Nephron (organoid): ENCODE measurements at regions not wholly inside any gene's neighbourhood (a gene's known extent, or its start where the extent isn't known, plus 50 kb on each side); places are given as distances from the start of the nearest gene placed in this dataset.
A peak's percentile ranks its signal among the peaks of the same experiment; 100 is the strongest.

ENCODE experiments used
- H3K27ac Mint-ChIP-seq, 3 experiments: 2 replicates each; pipeline ENCODE4 v1.8.0; 2020; ENCODE audit warnings: mixed read lengths in 3 of 3, mild to moderate bottlenecking in 2 of 3, moderate library complexity in 1 of 3
- H3K27me3 Mint-ChIP-seq: 2 replicates; pipeline ENCODE4 v1.8.0; 2021; ENCODE audit warnings: low read depth, mild to moderate bottlenecking, moderate library complexity, mixed read lengths
- H3K36me3 Mint-ChIP-seq: 2 replicates; pipeline ENCODE4 v1.8.0; 2020; ENCODE audit warnings: low read depth, mixed read lengths
- H3K4me1 Mint-ChIP-seq: 2 replicates; pipeline ENCODE4 v1.8.0; 2020; ENCODE audit warnings: mixed read lengths
- H3K4me3 Mint-ChIP-seq, 3 experiments: 2 replicates each; pipeline ENCODE4 v1.8.0; 2020; ENCODE audit warnings: mild to moderate bottlenecking in 3 of 3, mixed read lengths in 3 of 3, moderate library complexity in 2 of 3
- H3K9me3 Mint-ChIP-seq: 2 replicates; pipeline ENCODE4 v1.8.0; 2020; ENCODE audit warnings: mixed read lengths
- TF ChIP-seq, protein P1 (sequence below), 3 experiments: fragments of 200-600 bp; sonication (generic); IDR thresholded peaks; one replicate each; pipeline ENCODE4 v1.5.0; 2021; ENCODE audit warnings: antibody characterized with exemption in 3 of 3; ENCODE audit not compliant: unreplicated experiment in 3 of 3

DNA sequence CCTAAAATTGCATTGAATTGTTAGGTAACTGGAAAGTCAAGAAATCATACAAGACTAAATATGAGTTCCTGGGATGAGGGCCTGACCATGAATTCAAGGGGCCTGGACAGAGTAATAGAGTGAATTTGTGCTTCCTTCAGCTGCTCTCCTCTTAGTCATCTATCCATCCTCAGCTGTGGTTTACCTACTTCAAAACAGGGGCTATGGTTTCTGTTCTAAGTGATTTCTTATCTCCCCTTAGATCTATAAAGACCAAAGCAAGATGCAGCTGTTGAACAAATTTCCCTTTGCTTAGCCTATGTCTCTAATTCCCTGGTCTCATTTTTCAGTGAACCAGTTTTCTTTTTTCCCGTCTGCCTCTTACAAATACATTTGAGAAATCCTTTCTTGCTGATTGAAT lies 428.5 kb downstream of the FAM181B start:
- H3K9me3 Mint-ChIP-seq: no peaks in the 10 kb centered on the region
- TF ChIP-seq, protein P1, sequence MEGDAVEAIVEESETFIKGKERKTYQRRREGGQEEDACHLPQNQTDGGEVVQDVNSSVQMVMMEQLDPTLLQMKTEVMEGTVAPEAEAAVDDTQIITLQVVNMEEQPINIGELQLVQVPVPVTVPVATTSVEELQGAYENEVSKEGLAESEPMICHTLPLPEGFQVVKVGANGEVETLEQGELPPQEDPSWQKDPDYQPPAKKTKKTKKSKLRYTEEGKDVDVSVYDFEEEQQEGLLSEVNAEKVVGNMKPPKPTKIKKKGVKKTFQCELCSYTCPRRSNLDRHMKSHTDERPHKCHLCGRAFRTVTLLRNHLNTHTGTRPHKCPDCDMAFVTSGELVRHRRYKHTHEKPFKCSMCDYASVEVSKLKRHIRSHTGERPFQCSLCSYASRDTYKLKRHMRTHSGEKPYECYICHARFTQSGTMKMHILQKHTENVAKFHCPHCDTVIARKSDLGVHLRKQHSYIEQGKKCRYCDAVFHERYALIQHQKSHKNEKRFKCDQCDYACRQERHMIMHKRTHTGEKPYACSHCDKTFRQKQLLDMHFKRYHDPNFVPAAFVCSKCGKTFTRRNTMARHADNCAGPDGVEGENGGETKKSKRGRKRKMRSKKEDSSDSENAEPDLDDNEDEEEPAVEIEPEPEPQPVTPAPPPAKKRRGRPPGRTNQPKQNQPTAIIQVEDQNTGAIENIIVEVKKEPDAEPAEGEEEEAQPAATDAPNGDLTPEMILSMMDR (IDR thresholded peaks at IDR 0.05; ENCODE audit: unreplicated experiment in 3 of 3): no peak
- H3K4me3 Mint-ChIP-seq: no peak overlapping the region

DNA sequence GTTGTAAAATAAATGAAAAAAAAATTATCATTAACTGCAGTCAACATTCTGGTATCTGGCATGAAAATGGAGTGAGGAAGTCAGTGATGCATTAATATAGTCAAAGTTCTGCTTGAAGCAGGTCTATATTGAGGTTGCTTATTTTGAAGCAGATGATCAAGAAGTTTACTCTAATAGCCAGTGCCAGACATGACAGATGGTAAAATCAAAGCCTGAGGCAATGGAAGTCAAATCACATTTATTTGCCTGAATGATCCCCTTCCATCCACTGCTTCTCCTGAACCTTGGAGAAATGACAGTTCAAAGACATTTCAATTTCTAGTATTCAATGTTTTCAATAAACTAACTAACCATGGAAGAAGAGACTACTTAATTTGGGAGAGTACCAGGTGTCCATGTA lies 430.0 kb downstream of the FAM181B start:
- H3K4me1 Mint-ChIP-seq: peaks cover 31% of the 10 kb centered on the region
- H3K9me3 Mint-ChIP-seq: no peaks in the 10 kb centered on the region
- H3K27me3 Mint-ChIP-seq: no peaks in the 10 kb centered on the region
- TF ChIP-seq, protein P1 (IDR thresholded peaks at IDR 0.05; ENCODE audit: unreplicated experiment in 3 of 3): no peak
- no peaks in the 10 kb centered on the region for H3K36me3 Mint-ChIP-seq
- H3K4me3 Mint-ChIP-seq: no peak overlapping the region
- no peak overlapping the region for H3K27ac Mint-ChIP-seq

More for the DNA sequence above, 428.5 kb downstream of the FAM181B start:
- H3K36me3 Mint-ChIP-seq: no peaks in the 10 kb centered on the region
- peaks cover 31% of the 10 kb centered on the region for H3K4me1 Mint-ChIP-seq
- H3K27ac Mint-ChIP-seq: peak overlapping the region; percentile 14 to 70 (median 31)
- H3K27me3 Mint-ChIP-seq: no peaks in the 10 kb centered on the region

DNA sequence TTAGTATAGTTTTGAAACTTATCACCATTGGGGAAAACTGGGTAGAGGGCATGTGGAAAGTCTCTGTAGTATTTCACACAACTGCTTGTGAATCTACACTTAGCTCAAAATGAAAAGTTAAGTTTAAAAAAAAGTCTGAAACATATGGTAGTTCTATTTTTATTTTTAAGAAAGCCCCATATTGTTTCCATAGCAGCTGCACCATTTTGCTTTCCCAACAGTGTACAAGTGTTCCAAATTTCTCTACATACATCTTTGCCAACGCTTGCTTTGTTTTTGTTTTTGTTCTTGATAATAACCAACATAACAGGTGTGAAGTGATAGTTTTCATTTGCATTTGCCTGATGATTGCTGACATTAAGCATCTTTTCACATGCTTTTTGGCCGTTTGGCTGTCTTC lies 445.2 kb downstream of the FAM181B start:
- Mint-ChIP-seq H3K9me3 (peaks cover 7% of the 10 kb centered on the region), H3K36me3 (no peaks in the 10 kb centered on the region), H3K27me3 (no peaks in the 10 kb centered on the region), H3K4me3 (no peak overlapping the region), H3K27ac (peak overlapping the region in 1 of 3 experiments; percentile 40), H3K4me1 (peaks cover 7% of the 10 kb centered on the region)
- TF ChIP-seq, protein P1 (IDR thresholded peaks at IDR 0.05; ENCODE audit: unreplicated experiment in 3 of 3): no peak

DNA sequence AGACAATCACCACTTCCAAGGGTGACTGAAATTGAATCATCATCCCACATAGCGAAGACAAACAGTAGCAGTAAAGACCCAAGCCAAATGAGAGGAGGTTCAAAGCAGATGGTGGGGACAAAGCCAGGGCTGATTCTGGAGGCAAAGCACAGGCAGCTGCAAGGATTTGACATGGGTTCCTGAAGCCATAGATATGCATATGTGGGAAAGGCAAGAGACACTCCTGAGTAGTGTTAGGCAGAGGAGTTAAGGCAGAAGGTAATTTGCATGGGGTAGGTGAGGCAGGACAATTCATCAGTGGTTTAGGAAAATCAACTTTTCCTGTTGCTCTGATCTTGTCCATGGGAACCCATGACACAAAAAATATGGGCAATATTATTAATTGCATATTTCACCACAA lies 462.8 kb downstream of the FAM181B start:
- TF ChIP-seq, protein P1 (IDR thresholded peaks at IDR 0.05; ENCODE audit: unreplicated experiment in 3 of 3): no peak
- Mint-ChIP-seq H3K4me3 (no peak overlapping the region), H3K9me3 (no peaks in the 10 kb centered on the region), H3K27me3 (no peaks in the 10 kb centered on the region), H3K36me3 (no peaks in the 10 kb centered on the region), H3K4me1 (no peaks in the 10 kb centered on the region), H3K27ac (no peak overlapping the region)

DNA sequence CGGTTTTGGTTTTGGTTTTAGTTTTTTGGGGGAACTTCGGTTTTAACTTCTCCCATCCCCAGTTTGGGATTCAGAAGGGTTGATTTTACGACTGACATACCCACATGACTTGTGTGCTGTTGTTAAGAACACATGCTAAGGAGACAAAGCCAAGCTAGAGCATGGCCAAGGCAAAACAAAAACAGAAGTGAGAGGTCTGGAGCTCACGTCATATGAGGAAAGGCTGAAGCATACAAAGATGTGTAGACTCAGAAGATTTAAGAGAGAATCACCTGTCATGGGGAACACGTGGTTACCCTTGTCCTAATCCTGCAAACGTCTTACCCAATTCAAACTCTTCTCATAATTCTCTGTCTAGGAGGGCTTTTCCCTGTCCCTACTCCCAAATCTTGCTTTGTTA lies 465.0 kb downstream of the FAM181B start:
- Mint-ChIP-seq H3K4me3 (no peak overlapping the region), H3K4me1 (no peaks in the 10 kb centered on the region), H3K27ac (no peak overlapping the region), H3K36me3 (no peaks in the 10 kb centered on the region), H3K27me3 (no peaks in the 10 kb centered on the region), H3K9me3 (no peaks in the 10 kb centered on the region)
- TF ChIP-seq, protein P1 (IDR thresholded peaks at IDR 0.05; ENCODE audit: unreplicated experiment in 3 of 3): no peak

DNA sequence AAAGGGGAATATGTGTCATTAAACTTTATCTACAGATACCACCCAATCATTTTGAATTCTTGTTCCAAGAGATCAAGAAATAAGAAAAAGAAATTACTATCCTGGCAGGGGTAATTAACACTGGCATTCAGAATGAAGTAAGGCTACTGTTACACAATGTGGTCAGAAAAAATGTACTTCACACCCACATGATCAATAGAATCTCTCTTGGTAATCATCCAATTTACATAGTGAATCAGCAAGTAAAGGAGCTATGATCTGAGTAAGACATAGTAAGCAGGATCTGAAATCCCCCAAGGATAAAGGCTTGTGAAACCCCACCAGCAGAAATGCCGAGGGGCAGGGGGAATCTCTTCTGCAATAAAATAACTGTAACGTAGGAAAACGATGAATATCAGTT lies 466.5 kb downstream of the FAM181B start:
- TF ChIP-seq, protein P1 (IDR thresholded peaks at IDR 0.05; ENCODE audit: unreplicated experiment in 3 of 3): no peak
- no peaks in the 10 kb centered on the region for H3K4me1 Mint-ChIP-seq
- H3K4me3 Mint-ChIP-seq: no peak overlapping the region
- H3K36me3 Mint-ChIP-seq: no peaks in the 10 kb centered on the region
- H3K9me3 Mint-ChIP-seq: no peaks in the 10 kb centered on the region
- H3K27ac Mint-ChIP-seq: no peak overlapping the region
- no peaks in the 10 kb centered on the region for H3K27me3 Mint-ChIP-seq
